GM10266 (cell line): ENCODE measurements at regions not wholly inside any gene's neighbourhood (a gene's known extent, or its start where the extent isn't known, plus 50 kb on each side); places are given as distances from the start of the nearest gene placed in this dataset.
"Not testable (repeated sequence)": the region's sequence is repeated elsewhere in the genome, so short reads cannot be mapped to it uniquely, and the experiment has no call there.

Experiments
- DNase-seq: peaks from one replicate; pipeline ENCODE4 v3.0.0; 2012; ENCODE audit errors: extremely low spot score
- TF ChIP-seq, protein P1 (sequence below): IDR thresholded peaks from 2 replicates; pipeline ENCODE4 v1.5.1; 2012; ENCODE audit warnings: mild to moderate bottlenecking, low read depth; ENCODE audit not compliant: control insufficient read depth, insufficient read depth; ENCODE audit errors: missing control alignments

DNA sequence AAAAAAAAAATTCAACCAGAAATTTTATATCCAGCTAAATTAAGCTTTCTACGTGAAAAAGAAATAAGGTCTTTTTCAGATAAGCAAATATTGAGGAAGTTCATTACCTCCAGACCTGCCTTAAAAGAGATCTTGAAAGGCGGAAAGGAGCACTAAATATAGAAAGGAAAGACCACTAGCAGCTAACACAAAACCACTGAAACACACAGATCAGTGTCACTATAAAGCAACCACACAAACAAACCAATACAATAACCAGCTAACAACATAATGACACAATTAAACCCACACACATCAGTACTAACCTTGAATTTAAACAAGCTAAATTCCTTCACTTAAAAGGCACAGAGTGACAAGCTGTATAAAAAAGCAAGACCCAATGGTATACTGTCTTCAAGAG is 958.3 kb downstream of the TSN start:
- no peak for DNase-seq
- TF ChIP-seq, protein P1, sequence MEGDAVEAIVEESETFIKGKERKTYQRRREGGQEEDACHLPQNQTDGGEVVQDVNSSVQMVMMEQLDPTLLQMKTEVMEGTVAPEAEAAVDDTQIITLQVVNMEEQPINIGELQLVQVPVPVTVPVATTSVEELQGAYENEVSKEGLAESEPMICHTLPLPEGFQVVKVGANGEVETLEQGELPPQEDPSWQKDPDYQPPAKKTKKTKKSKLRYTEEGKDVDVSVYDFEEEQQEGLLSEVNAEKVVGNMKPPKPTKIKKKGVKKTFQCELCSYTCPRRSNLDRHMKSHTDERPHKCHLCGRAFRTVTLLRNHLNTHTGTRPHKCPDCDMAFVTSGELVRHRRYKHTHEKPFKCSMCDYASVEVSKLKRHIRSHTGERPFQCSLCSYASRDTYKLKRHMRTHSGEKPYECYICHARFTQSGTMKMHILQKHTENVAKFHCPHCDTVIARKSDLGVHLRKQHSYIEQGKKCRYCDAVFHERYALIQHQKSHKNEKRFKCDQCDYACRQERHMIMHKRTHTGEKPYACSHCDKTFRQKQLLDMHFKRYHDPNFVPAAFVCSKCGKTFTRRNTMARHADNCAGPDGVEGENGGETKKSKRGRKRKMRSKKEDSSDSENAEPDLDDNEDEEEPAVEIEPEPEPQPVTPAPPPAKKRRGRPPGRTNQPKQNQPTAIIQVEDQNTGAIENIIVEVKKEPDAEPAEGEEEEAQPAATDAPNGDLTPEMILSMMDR = no peak

DNA sequence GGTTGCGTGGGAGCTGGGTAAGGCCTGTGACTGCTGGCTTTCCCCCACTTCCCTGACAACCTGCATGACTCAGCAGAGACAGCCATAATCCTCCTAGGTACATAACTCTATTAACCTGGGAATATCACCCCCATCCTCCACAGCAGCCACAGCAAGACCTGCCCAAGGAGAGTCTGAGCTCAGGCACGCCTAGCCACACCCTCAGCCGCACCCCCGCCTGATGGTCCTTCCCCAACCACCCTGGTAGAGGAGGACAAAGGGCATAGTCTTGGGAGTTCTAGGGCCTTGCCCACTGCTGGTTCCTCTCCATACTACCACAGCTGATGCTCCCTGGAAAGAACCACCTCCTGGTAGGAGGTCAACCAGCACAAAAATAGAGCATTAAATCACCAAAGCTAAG is 965.4 kb downstream of the TSN start:
- DNase-seq = not testable (repeated sequence)

DNA sequence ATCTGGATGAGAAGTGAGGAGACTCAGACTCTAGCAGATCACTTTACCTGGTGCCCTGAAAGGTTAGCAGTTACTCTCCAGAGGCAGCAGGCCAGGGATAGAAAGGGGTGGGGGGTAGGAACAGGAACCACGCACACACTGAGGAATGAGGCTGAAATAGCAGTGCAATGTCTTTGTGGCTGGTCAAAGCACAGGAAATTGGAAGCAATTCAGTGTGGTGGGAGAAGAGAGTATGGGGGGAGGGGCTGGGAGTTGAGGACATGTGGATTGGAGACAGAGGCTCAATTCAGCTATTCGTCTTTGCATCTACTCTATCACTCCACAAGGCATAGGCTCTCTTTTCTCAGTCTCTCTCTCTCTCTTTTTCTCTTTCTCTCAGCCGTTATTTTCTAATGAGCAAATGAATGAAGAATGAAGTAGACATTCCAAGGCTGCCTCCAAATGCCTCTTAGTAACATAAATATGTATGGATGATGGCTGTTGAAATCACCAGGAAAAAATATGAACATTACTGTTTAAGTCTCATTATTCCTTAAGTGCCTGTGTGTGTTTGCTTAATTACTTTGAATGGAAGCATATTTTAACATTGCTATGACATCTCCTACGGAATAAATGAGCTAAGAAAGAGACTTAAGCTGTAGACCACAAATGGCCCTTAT is 979.4 kb downstream of the TSN start:
- TF ChIP-seq, protein P1 = no peak
- DNase-seq = no peak

DNA sequence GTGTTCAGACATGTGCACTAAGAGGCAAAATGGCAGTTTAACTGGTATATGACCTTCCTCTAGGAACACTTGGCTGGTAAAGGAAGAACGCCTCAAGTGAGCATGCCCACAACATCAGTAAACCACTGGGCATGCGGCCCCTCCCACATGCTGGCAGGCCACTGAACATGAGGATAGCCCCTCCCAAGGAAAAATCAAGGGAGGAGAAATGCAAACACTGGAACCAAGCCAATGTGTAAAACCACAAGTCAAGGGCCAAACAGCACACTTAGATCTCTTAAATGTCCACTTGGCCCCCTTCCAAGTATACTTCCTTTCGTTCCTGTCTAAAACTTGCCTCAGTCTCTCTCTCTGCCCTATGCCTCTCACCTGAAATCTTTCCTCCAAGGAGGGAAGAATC is 980.8 kb downstream of the TSN start:
- TF ChIP-seq, protein P1 = no peak
- DNase-seq = no peak

DNA sequence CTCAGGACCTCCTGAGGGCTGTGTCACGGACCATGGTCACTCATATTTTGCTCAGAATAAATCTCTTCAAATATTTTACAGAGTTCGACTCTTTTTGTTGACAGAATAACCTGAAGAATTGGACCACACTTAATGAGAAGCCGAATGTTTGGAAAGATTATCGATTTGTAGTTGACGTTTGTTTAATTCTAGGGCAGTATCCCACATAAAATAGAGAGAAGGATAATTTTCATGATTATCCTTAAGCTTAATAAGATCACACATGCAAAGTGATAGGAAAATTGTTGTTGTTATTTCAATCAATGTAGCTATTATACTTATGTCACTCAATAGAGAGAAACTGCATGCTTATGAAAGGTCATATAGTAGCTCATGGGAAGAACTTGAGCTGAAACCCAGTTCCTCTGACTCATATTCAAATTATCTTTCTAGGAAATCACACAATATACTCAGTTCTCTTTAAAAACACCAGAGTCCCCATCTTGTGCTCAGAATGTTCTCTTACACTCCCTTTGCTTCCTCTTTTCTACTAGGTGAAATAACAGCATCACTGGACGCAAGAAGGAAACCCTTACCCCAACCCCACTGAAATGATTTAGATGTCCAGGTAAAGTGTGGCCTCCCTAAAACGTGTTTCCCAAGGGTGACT is 982.1 kb downstream of the TSN start:
- peak; percentile 8 for DNase-seq

DNA sequence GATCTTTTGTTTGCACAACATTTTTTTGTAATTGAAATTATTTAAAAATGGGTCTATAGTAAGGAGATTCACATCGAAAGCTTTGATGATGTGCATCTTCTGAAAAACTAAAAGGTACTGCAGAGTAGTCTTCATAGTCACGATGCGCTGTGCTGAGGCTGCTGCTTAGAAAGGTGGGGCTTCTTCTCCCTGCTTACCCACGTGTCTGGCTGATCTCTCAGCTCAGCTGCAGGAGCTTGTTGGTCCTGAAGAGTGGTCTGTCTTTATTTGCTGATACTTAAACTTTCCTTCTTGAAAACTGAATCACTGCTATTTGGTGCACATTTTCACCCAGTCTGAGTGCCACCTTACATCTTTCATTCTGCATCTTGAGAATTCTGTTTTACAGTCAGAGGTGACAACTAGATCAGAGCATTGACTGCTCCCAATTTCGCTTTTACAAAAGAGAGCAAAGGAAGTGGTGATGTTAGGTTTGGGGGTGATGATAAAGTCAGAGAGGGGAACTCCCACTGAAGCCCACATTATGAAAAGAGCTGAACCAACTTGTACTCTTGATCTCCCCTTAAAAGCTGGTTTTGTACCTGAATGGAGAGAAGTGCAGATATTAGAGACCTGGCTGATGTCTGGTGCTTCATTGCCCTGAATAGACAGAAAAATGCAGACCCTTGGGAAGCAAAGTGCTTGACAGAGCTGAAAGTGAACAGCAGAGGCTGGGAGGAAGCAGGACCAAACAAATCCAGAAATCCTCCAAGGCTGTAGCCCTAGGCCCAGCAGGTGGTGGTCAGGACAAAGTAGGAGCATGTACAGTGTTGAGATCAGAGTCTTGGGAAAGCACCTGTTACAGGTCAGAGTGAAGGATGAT is 984.5 kb downstream of the TSN start:
- DNase-seq = peak; percentile 6
- TF ChIP-seq, protein P1 = no peak

More for the DNA sequence above, 982.1 kb downstream of the TSN start:
- TF ChIP-seq, protein P1 = no peak

DNA sequence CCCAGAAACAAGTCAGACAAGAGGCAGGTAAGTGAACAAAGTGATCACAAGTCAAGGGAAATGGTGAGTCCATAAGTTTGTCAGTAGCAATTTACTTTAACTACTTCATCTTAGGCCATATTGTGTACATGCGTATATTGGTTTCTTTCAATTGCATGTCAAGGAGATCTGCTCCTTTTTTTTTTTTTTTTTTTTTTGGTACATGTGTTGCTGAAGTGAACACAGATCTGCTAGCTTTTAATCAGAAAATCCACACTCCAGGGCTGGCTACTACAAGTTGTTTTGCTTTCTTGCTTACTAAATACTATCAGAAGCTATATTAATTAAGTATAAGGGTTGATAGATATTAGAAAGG is 985.1 kb downstream of the TSN start:
- TF ChIP-seq, protein P1 = no peak
- DNase-seq = no peak
